CD14-positive monocyte (primary cell): ENCODE measurements at regions not wholly inside any gene's neighbourhood (a gene's known extent, or its start where the extent isn't known, plus 50 kb on each side); places are given as distances from the start of the nearest gene placed in this dataset.
A peak's percentile ranks its signal among the peaks of the same experiment; 100 is the strongest.

Experiments
- DNase-seq, 3 donors: peaks; one replicate each; pipeline ENCODE4 v3.0.0-alpha.2; 2011 to 2022
- H2AFZ ChIP-seq: 2 replicates; pipeline ENCODE4 v1.6.0; 2012; ENCODE audit warnings: mild to moderate bottlenecking, low read depth, low read length, inconsistent platforms; ENCODE audit not compliant: insufficient read depth, poor library complexity, severe bottlenecking
- H3K27ac ChIP-seq, 2 donors: 1 replicate in 1 of 2; 2 replicates in 1 of 2; pipeline ENCODE4 v1.5.1; 2012 to 2013; ENCODE audit warnings: low read length in 2 of 2, control low read depth in 1 of 2, inconsistent platforms in 1 of 2, low read depth in 1 of 2, mild to moderate bottlenecking in 1 of 2
- H3K27me3 ChIP-seq, 2 donors: one replicate each; pipeline versions ENCODE4 v1.6.0 to v1.6.1; 2011 to 2013; ENCODE audit warnings: low read length in 2 of 2; ENCODE audit not compliant: control insufficient read depth in 2 of 2, insufficient read depth in 2 of 2
- H3K36me3 ChIP-seq, 2 donors: replicated peaks in 1 of 2; 1 replicate in 1 of 2; 2 replicates in 1 of 2; pipeline versions ENCODE4 v1.5.1 to v1.6.1; 2012 to 2013; ENCODE audit warnings: low read length in 2 of 2, control low read depth in 1 of 2, inconsistent platforms in 1 of 2, mild to moderate bottlenecking in 1 of 2; ENCODE audit not compliant: insufficient read depth in 2 of 2, control insufficient read depth in 1 of 2
- H3K4me1 ChIP-seq, 2 donors: 1 replicate in 1 of 2; 2 replicates in 1 of 2; pipeline versions ENCODE4 v1.5.1 to v1.6.1; 2012 to 2013; ENCODE audit warnings: low read length in 2 of 2, control low read depth in 1 of 2, inconsistent platforms in 1 of 2, mild to moderate bottlenecking in 1 of 2, moderate library complexity in 1 of 2; ENCODE audit not compliant: insufficient read depth in 2 of 2, control insufficient read depth in 1 of 2
- H3K4me2 ChIP-seq: replicated peaks from 2 replicates; pipeline ENCODE3; 2012; ENCODE audit warnings: low read length, moderate library complexity, mild to moderate bottlenecking; ENCODE audit not compliant: poor library complexity, severe bottlenecking; ENCODE audit errors: extremely low read depth
- H3K4me3 ChIP-seq, 3 experiments: fragments of 200-600 bp in 1 of 3; sonication (generic) in 1 of 3; replicated peaks in 1 of 3; 1 replicate in 2 of 3; 2 replicates in 1 of 3; pipeline ENCODE4 v1.5.1; 2011 to 2013; ENCODE audit warnings: low read length in 3 of 3, mild to moderate bottlenecking in 3 of 3, control low read depth in 2 of 3, low read depth in 2 of 3, inconsistent platforms in 1 of 3, moderate library complexity in 1 of 3
- H3K79me2 ChIP-seq: 2 replicates; pipeline ENCODE4 v1.6.0; 2012; ENCODE audit warnings: mild to moderate bottlenecking, control low read depth, inconsistent platforms, low read length, moderate library complexity; ENCODE audit not compliant: insufficient read depth
- H3K9ac ChIP-seq: 2 replicates; pipeline ENCODE4 v1.6.0; 2017; ENCODE audit warnings: low read length, mild to moderate bottlenecking; ENCODE audit not compliant: insufficient read depth, poor library complexity, severe bottlenecking
- H3K9me3 ChIP-seq, 2 donors: replicated peaks in 1 of 2; 1 replicate in 1 of 2; 2 replicates in 1 of 2; pipeline versions ENCODE4 v1.5.1 to v1.6.1; 2012 to 2013; ENCODE audit warnings: low read length in 2 of 2, control low read depth in 1 of 2; ENCODE audit not compliant: control insufficient read depth in 1 of 2, insufficient read depth in 1 of 2
- H4K20me1 ChIP-seq: 2 replicates; pipeline ENCODE4 v1.6.0; 2012; ENCODE audit warnings: mild to moderate bottlenecking, low read length, control low read depth, moderate library complexity; ENCODE audit not compliant: insufficient read depth
- H3K27ac Mint-ChIP-seq, 7 donors: one replicate each; pipeline ENCODE4 v1.8.0; 2020; ENCODE audit warnings: mild to moderate bottlenecking in 7 of 7, mixed read lengths in 7 of 7, moderate library complexity in 6 of 7, inconsistent platforms in 2 of 7
- H3K27me3 Mint-ChIP-seq, 3 donors: one replicate each; pipeline ENCODE4 v1.8.0; 2021 to 2022; ENCODE audit warnings: low read depth in 3 of 3, mild to moderate bottlenecking in 3 of 3, mixed read lengths in 3 of 3, moderate library complexity in 3 of 3, inconsistent platforms in 1 of 3
- H3K36me3 Mint-ChIP-seq, 2 donors: one replicate each; pipeline ENCODE4 v1.8.0; 2020; ENCODE audit warnings: mixed read lengths in 2 of 2, inconsistent platforms in 1 of 2, mild to moderate bottlenecking in 1 of 2
- H3K4me1 Mint-ChIP-seq: one replicate; pipeline ENCODE4 v1.8.0; 2020; ENCODE audit warnings: mild to moderate bottlenecking, mixed read lengths
- H3K4me3 Mint-ChIP-seq, 2 donors: one replicate each; pipeline ENCODE4 v1.8.0; 2020; ENCODE audit warnings: mild to moderate bottlenecking in 2 of 2, mixed read lengths in 2 of 2, moderate library complexity in 1 of 2
- H3K9me3 Mint-ChIP-seq, 7 donors: one replicate each; pipeline ENCODE4 v1.8.0; 2020 to 2022; ENCODE audit warnings: mixed read lengths in 7 of 7, mild to moderate bottlenecking in 6 of 7, moderate library complexity in 6 of 7, inconsistent platforms in 2 of 7
- WGBS: methylation state at CpG from one replicate; pipeline ENCODE4 v1.1.5; 2013; ENCODE audit warnings: missing lambda C conversion rate; ENCODE audit not compliant: insufficient coverage; 5-methylcytosine and 5-hydroxymethylcytosine counted together
- intact Hi-C, 2 donors: fragments of 100-400 bp; cut with micrococcal nuclease; formaldehyde crosslinking; loops; one replicate each; pipeline versions ENCODE4 v1.15.0 to v1.15.1; 2023
- TF ChIP-seq, protein P1 (sequence below): fragments of 200-600 bp; IDR thresholded peaks from one replicate; pipeline ENCODE4 v1.8.0; 2022; ENCODE audit warnings: antibody characterized with exemption, mild to moderate bottlenecking

- peaks cover 11 to 36% of the 10 kb centered on the region in 2 donors for H3K27me3 ChIP-seq
- H2AFZ ChIP-seq = no peak overlapping the region
- intact Hi-C loops = loop anchor here in 1 of 2 donors (5.0 kb wide), 1 partner anchor 42 kb away; no protein-coding TSS in a partner anchor
- no peak overlapping the region for H3K4me3 ChIP-seq
- H3K27ac Mint-ChIP-seq = peak overlapping the region in 6 of 7 donors; percentile 12 to 84 (median 42)
- peaks cover 0 to 9% (median 0%) of the 10 kb centered on the region in 7 donors for H3K9me3 Mint-ChIP-seq
- peak in 2 of 3 donors; percentile 21 to 28 for DNase-seq
- H3K36me3 ChIP-seq = no peaks in the 10 kb centered on the region
- H3K4me1 Mint-ChIP-seq = peaks cover 32% of the 10 kb centered on the region
- H3K9ac ChIP-seq = no peak overlapping the region
- H3K79me2 ChIP-seq = no peaks in the 10 kb centered on the region
- peaks cover 36 to 46% of the 10 kb centered on the region in 2 donors for H3K4me1 ChIP-seq
- TF ChIP-seq, protein P1, sequence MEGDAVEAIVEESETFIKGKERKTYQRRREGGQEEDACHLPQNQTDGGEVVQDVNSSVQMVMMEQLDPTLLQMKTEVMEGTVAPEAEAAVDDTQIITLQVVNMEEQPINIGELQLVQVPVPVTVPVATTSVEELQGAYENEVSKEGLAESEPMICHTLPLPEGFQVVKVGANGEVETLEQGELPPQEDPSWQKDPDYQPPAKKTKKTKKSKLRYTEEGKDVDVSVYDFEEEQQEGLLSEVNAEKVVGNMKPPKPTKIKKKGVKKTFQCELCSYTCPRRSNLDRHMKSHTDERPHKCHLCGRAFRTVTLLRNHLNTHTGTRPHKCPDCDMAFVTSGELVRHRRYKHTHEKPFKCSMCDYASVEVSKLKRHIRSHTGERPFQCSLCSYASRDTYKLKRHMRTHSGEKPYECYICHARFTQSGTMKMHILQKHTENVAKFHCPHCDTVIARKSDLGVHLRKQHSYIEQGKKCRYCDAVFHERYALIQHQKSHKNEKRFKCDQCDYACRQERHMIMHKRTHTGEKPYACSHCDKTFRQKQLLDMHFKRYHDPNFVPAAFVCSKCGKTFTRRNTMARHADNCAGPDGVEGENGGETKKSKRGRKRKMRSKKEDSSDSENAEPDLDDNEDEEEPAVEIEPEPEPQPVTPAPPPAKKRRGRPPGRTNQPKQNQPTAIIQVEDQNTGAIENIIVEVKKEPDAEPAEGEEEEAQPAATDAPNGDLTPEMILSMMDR = no peak
- WGBS = 40% methylated on average over 8 of the region's 11 CpGs
- H3K4me3 Mint-ChIP-seq = peak overlapping the region in 1 of 2 donors; percentile 42
- no peaks in the 10 kb centered on the region for H3K36me3 Mint-ChIP-seq
- H3K27me3 Mint-ChIP-seq = peaks cover 24 to 47% (median 41%) of the 10 kb centered on the region in 3 donors
- H3K4me2 ChIP-seq = peak overlapping the region; percentile 40
- H4K20me1 ChIP-seq = no peaks in the 10 kb centered on the region
- H3K9me3 ChIP-seq = peaks cover 5 to 9% of the 10 kb centered on the region in 2 donors
- peak overlapping the region in 1 of 2 donors; percentile 16 for H3K27ac ChIP-seq
Observed at GRCh38 chr1:9179463-9180110, 50.7 kb upstream of the GPR157 start.

DNA sequence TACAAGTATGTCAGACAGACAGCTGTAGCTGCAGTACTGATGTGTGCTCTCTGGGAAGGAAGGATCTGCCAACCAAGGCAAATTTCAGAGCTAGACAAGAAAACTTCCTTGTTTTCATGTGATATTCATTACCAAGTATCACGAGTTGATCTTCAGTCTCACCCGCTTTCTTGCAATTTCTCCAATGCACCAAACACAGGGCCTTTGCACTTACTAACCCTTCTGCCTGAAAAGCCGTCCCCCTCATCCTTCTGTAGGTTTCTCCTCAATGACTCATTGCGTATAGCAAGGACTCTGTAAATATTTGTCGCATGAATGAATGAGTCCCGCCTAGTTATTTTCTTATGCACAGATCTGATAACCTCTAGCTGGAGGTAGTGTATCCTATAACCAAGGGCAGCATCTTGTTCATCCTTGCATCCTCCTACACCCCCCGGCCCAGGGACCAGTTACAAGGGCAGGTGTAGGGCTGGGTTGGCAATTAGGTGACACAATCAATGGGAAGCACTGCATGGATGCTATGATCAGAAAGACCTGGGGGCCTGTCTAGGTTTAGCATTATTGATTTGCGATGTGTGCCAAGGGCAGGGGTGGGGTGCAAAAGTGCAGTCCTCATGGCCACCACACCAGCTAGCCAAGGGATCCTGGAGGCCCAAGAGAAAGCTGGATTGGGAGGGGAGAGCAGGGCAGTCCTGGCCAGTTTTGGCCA lies 51.4 kb upstream of the GPR157 start:
- Histone ChIP-seq H3K9ac (no peak overlapping the region), H3K4me3 (no peak overlapping the region), H3K36me3 (no peaks in the 10 kb centered on the region), H2AFZ (no peak overlapping the region), H3K79me2 (no peaks in the 10 kb centered on the region), H3K27ac (peak overlapping the region in 1 of 2 donors; percentile 16), H3K4me1 (peaks cover 36 to 46% of the 10 kb centered on the region in 2 donors), H3K4me2 (peak overlapping the region; percentile 40), H3K27me3 (peaks cover 11 to 42% of the 10 kb centered on the region in 2 donors), H4K20me1 (no peaks in the 10 kb centered on the region), H3K9me3 (peaks cover 5 to 9% of the 10 kb centered on the region in 2 donors)
- WGBS = 93% methylated on average over 3 of the region's 8 CpGs
- Mint-ChIP-seq H3K36me3 (no peaks in the 10 kb centered on the region), H3K4me3 (peak overlapping the region in 1 of 2 donors; percentile 42), H3K4me1 (peaks cover 31% of the 10 kb centered on the region), H3K27me3 (peaks cover 24 to 52% (median 46%) of the 10 kb centered on the region in 3 donors), H3K9me3 (peaks cover 0 to 9% (median 0%) of the 10 kb centered on the region in 7 donors), H3K27ac (peak overlapping the region in 5 of 7 donors; percentile 12 to 84 (median 21))
- intact Hi-C loops = loop anchor here in 1 of 2 donors (5.0 kb wide), 1 partner anchor 43 kb away; no protein-coding TSS in a partner anchor
- TF ChIP-seq, protein P1 = no peak
- DNase-seq = peak in 1 of 3 donors; percentile 13
